Spleen (tissue), 11 donors: ENCODE measurements at regions not wholly inside any gene's neighbourhood (a gene's known extent, or its start where the extent isn't known, plus 50 kb on each side); places are given as distances from the start of the nearest gene placed in this dataset.

Experiments used
- DNase-seq: peaks from one replicate; pipeline ENCODE4 v3.0.0-alpha.2; 2020
- H3K27ac ChIP-seq, 8 donors: fragments of 200-600 bp; sonication (generic) in 7 of 8; 1 replicate in 4 of 8; 2 replicates in 4 of 8; pipeline versions ENCODE4 v1.5.0 to v1.8.0; 2016 to 2021; ENCODE audit warnings: inconsistent platforms in 4 of 8, mild to moderate bottlenecking in 4 of 8, moderate library complexity in 1 of 8
- H3K27me3 ChIP-seq, 7 donors: fragments of 200-600 bp; sonication (generic) in 6 of 7; replicated peaks in 1 of 7; 1 replicate in 4 of 7; 2 replicates in 3 of 7; pipeline versions ENCODE4 v1.5.0 to v1.8.0; 2016 to 2021; ENCODE audit warnings: inconsistent platforms in 3 of 7, mild to moderate bottlenecking in 1 of 7
- H3K36me3 ChIP-seq, 6 donors: fragments of 200-600 bp; sonication (generic) in 5 of 6; 1 replicate in 4 of 6; 2 replicates in 2 of 6; pipeline versions ENCODE4 v1.5.0 to v1.8.0; 2016 to 2021; ENCODE audit warnings: inconsistent platforms in 2 of 6
- H3K4me1 ChIP-seq, 6 donors: fragments of 200-600 bp; sonication (generic) in 5 of 6; 1 replicate in 3 of 6; 2 replicates in 3 of 6; pipeline versions ENCODE4 v1.5.0 to v1.8.0; 2016 to 2021; ENCODE audit warnings: inconsistent platforms in 3 of 6
- H3K4me3 ChIP-seq, 8 donors: fragments of 200-600 bp; sonication (generic) in 7 of 8; 1 replicate in 4 of 8; 2 replicates in 4 of 8; pipeline versions ENCODE4 v1.5.0 to v1.8.0; 2016 to 2021; ENCODE audit warnings: inconsistent platforms in 4 of 8, mild to moderate bottlenecking in 4 of 8, moderate library complexity in 2 of 8
- H3K9me3 ChIP-seq, 8 donors: fragments of 200-600 bp; sonication (generic) in 7 of 8; 1 replicate in 4 of 8; 2 replicates in 4 of 8; pipeline versions ENCODE4 v1.5.0 to v1.8.0; 2016 to 2021; ENCODE audit warnings: inconsistent platforms in 4 of 8
- POLR2A ChIP-seq, 3 donors: fragments of 450-650 bp; IDR thresholded peaks; one replicate each; pipeline ENCODE4 v1.5.1; 2017; ENCODE audit warnings: antibody characterized with exemption in 3 of 3, mild to moderate bottlenecking in 1 of 3
- POLR2AphosphoS5 ChIP-seq, 3 donors: sonication (generic); formaldehyde crosslinking; IDR thresholded peaks; one replicate each; pipeline ENCODE4 v1.5.1; 2017; ENCODE audit warnings: antibody characterized with exemption in 3 of 3
- WGBS, 5 donors: extraction: QIAGEN DNeasy Blood & Tissue Kit in 3 of 5; methylation state at CpG; one replicate each; pipeline versions ENCODE4 v1.1.5 to v1.1.7; 2013 to 2018; 5-methylcytosine and 5-hydroxymethylcytosine counted together
- intact Hi-C: fragments of 100-400 bp; cut with DNase I; formaldehyde crosslinking; loops from one replicate; pipeline ENCODE4 v1.15.0; 2023; ENCODE audit warnings: low total_unique reads
- TF ChIP-seq, protein P1 (sequence below), 11 experiments: fragments of 200-600 bp in 7 of 11; fragments of 450-650 bp in 4 of 11; sonication (generic) in 4 of 11; IDR thresholded peaks in 8 of 11; conservative IDR thresholded peaks in 3 of 11; 1 replicate in 7 of 11; 2 replicates in 4 of 11; pipeline versions ENCODE4 v1.4.0 to v1.8.0; 2016 to 2021; ENCODE audit warnings: antibody characterized with exemption in 11 of 11, inconsistent platforms in 4 of 11, mild to moderate bottlenecking in 1 of 11
- donor health status: healthy with polysubstance abuse.
- donor health status: DM: no; HTN: no; CAD: no; lungs with moderate emphysema.
- donor health status: DM: no; HTN: no; CAD: no.
- donor health status: Bipolar disorder and iron deficiency.
- donor health status: healthy.
- donor health status: DM: no; HTN: no; CAD: no.
- donor health status: DM: yes; HTN: yes; CAD: no.

- 86 to 96% (median 92%) methylated on average over 1 of the region's 1 CpG for WGBS, 5 donors
- H3K4me1 ChIP-seq = no peaks in the 10 kb centered on the region
Observed at GRCh38 chr1:22368125-22368524, 83.5 kb upstream of the ZBTB40 start.

GRCh38 chr1:22369294-22370189 is 82.1 kb upstream of the ZBTB40 start:
- DNase-seq = no peak
- Histone ChIP-seq H3K9me3 (peaks cover 0 to 7% (median 0%) of the 10 kb centered on the region in 8 donors), H3K4me3 (no peak overlapping the region), H3K4me1 (no peaks in the 10 kb centered on the region), H3K36me3 (no peaks in the 10 kb centered on the region), H3K27ac (no peak overlapping the region), H3K27me3 (peaks cover 0 to 74% (median 0%) of the 10 kb centered on the region in 7 donors)
- intact Hi-C loops = no loop called here
- no peak for TF ChIP-seq POLR2AphosphoS5 (IDR thresholded peaks at IDR 0.05)
- TF ChIP-seq, protein P1, sequence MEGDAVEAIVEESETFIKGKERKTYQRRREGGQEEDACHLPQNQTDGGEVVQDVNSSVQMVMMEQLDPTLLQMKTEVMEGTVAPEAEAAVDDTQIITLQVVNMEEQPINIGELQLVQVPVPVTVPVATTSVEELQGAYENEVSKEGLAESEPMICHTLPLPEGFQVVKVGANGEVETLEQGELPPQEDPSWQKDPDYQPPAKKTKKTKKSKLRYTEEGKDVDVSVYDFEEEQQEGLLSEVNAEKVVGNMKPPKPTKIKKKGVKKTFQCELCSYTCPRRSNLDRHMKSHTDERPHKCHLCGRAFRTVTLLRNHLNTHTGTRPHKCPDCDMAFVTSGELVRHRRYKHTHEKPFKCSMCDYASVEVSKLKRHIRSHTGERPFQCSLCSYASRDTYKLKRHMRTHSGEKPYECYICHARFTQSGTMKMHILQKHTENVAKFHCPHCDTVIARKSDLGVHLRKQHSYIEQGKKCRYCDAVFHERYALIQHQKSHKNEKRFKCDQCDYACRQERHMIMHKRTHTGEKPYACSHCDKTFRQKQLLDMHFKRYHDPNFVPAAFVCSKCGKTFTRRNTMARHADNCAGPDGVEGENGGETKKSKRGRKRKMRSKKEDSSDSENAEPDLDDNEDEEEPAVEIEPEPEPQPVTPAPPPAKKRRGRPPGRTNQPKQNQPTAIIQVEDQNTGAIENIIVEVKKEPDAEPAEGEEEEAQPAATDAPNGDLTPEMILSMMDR (IDR thresholded peaks at IDR 0.05 in 8 of 11, conservative IDR thresholded peaks at IDR 0.05 in 3 of 11) = no peak
- TF ChIP-seq POLR2A (IDR thresholded peaks at IDR 0.05) = no peak
- WGBS, 5 donors = 75 to 87% (median 83%) methylated on average over 11 of the region's 11 CpGs

More at GRCh38 chr1:22368125-22368524, 83.5 kb upstream of the ZBTB40 start:
- peaks cover 0 to 3% (median 0%) of the 10 kb centered on the region in 8 donors for H3K9me3 ChIP-seq
- H3K4me3 ChIP-seq = no peak overlapping the region
- DNase-seq = no peak
- no peak overlapping the region for H3K27ac ChIP-seq
- peaks cover 0 to 68% (median 0%) of the 10 kb centered on the region in 7 donors for H3K27me3 ChIP-seq
- no peak for TF ChIP-seq POLR2A (IDR thresholded peaks at IDR 0.05)
- TF ChIP-seq, protein P1 (IDR thresholded peaks at IDR 0.05 in 8 of 11, conservative IDR thresholded peaks at IDR 0.05 in 3 of 11) = no peak
- TF ChIP-seq POLR2AphosphoS5 (IDR thresholded peaks at IDR 0.05) = no peak
- intact Hi-C loops = no loop called here
- no peaks in the 10 kb centered on the region for H3K36me3 ChIP-seq

DNA sequence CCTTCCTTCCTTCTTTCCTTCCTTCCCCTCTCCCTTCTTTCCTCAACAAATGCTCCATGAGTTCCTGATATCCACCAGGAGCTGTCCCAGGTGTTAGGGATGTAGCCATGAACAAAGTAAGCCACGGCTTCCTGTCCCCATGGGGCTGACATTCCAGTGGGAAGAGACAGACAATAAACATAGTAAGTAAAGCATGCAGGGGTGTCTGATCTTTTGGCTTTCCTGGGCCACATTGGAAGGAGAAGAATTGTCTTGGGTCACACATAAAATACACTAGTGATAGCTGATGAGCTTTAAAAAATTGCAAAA is 81.5 kb upstream of the ZBTB40 start:
- Histone ChIP-seq H3K4me1 (no peaks in the 10 kb centered on the region), H3K27ac (no peak overlapping the region), H3K36me3 (no peaks in the 10 kb centered on the region), H3K9me3 (peaks cover 0 to 7% (median 0%) of the 10 kb centered on the region in 8 donors), H3K27me3 (peaks cover 0 to 74% (median 0%) of the 10 kb centered on the region in 7 donors), H3K4me3 (no peak overlapping the region)
- TF ChIP-seq, protein P1 (IDR thresholded peaks at IDR 0.05 in 8 of 11, conservative IDR thresholded peaks at IDR 0.05 in 3 of 11) = no peak
- TF ChIP-seq POLR2A (IDR thresholded peaks at IDR 0.05) (no peak), POLR2AphosphoS5 (IDR thresholded peaks at IDR 0.05) (no peak)
- WGBS, 5 donors = 38 to 41% (median 38%) methylated on average over 1 of the region's 1 CpG
- intact Hi-C loops = no loop called here
- DNase-seq = no peak

- WGBS, 5 donors = 78 to 90% (median 83%) methylated on average over 5 of the region's 5 CpGs
- no peak overlapping the region for H3K4me3 ChIP-seq
- peaks cover 0 to 7% (median 0%) of the 10 kb centered on the region in 8 donors for H3K9me3 ChIP-seq
- TF ChIP-seq POLR2AphosphoS5 (IDR thresholded peaks at IDR 0.05) = no peak
- peaks cover 0 to 65% (median 0%) of the 10 kb centered on the region in 7 donors for H3K27me3 ChIP-seq
- no peak overlapping the region for H3K27ac ChIP-seq
- intact Hi-C loops = no loop called here
- no peaks in the 10 kb centered on the region for H3K4me1 ChIP-seq
- no peaks in the 10 kb centered on the region for H3K36me3 ChIP-seq
- DNase-seq = no peak
Observed at GRCh38 chr1:22371408-22371807, 80.2 kb upstream of the ZBTB40 start.
